Adrenal gland (tissue), 5 donors: ENCODE measurements at regions not wholly inside any gene's neighbourhood (a gene's known extent, or its start where the extent isn't known, plus 50 kb on each side); places are given as distances from the start of the nearest gene placed in this dataset.

Source experiments
- POLR2A ChIP-seq, 2 donors: fragments of 450-650 bp; IDR thresholded peaks; one replicate each; pipeline ENCODE4 v1.6.1; 2017; ENCODE audit warnings: antibody characterized with exemption in 2 of 2, mild to moderate bottlenecking in 2 of 2, moderate library complexity in 1 of 2
- TF ChIP-seq, protein P1 (sequence below), 6 experiments: fragments of 450-650 bp in 4 of 6; fragments of 200-600 bp in 2 of 6; sonication (generic) in 1 of 6; IDR thresholded peaks; 1 replicate in 5 of 6; 2 replicates in 1 of 6; pipeline versions ENCODE4 v1.5.1 to v1.8.0; 2016 to 2021; ENCODE audit warnings: antibody characterized with exemption in 6 of 6, mild to moderate bottlenecking in 2 of 6, moderate library complexity in 1 of 6
- donor health status: DM: no; HTN: no; CAD: no.

DNA sequence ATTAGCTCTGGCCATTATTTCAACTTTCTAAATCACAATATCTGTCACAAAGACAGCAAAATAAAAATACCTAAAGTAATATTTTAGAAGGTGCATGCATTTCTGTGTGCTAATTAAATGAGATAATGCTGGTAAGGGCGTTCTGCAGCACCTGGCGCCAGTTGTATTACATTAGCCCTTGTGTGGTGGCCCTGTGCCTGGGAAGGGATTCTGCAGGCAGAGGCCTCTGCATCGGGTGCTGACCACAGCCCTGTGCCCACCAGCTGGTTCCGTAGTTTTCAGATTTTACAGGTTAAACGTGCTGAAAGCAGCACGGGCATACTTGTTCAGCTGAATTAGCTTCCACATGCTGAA, 157.7 kb upstream of the PRKCQ start:
- TF ChIP-seq, protein P1, sequence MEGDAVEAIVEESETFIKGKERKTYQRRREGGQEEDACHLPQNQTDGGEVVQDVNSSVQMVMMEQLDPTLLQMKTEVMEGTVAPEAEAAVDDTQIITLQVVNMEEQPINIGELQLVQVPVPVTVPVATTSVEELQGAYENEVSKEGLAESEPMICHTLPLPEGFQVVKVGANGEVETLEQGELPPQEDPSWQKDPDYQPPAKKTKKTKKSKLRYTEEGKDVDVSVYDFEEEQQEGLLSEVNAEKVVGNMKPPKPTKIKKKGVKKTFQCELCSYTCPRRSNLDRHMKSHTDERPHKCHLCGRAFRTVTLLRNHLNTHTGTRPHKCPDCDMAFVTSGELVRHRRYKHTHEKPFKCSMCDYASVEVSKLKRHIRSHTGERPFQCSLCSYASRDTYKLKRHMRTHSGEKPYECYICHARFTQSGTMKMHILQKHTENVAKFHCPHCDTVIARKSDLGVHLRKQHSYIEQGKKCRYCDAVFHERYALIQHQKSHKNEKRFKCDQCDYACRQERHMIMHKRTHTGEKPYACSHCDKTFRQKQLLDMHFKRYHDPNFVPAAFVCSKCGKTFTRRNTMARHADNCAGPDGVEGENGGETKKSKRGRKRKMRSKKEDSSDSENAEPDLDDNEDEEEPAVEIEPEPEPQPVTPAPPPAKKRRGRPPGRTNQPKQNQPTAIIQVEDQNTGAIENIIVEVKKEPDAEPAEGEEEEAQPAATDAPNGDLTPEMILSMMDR (IDR thresholded peaks at IDR 0.05): no peak
- TF ChIP-seq POLR2A (IDR thresholded peaks at IDR 0.05): no peak
